Thoracic aorta (tissue), 2 donors: ENCODE measurements at regions not wholly inside any gene's neighbourhood (a gene's known extent, or its start where the extent isn't known, plus 50 kb on each side); places are given as distances from the start of the nearest gene placed in this dataset.

Experiments used
- ATAC-seq: fragments of 150-250 bp; one replicate; pipeline ENCODE4 v1.8.0; 2017; ENCODE audit warnings: low read depth; ENCODE audit not compliant: insufficient number of reproducible peaks, low FRiP score
- DNase-seq: peaks from one replicate; pipeline ENCODE4 v3.0.0-alpha.2; 2020; ENCODE audit warnings: low spot score
- H3K27ac ChIP-seq, 2 donors: fragments of 200-600 bp; sonication (generic); 1 replicate in 1 of 2; 2 replicates in 1 of 2; pipeline ENCODE4 v1.5.1; 2016; ENCODE audit warnings: mild to moderate bottlenecking in 2 of 2, moderate library complexity in 2 of 2
- H3K27me3 ChIP-seq: fragments of 200-600 bp; sonication (generic); replicated peaks from 2 replicates; pipeline ENCODE4 v1.6.0; 2016; ENCODE audit warnings: mild to moderate bottlenecking; ENCODE audit not compliant: insufficient read depth
- H3K36me3 ChIP-seq: fragments of 200-600 bp; sonication (generic); one replicate; pipeline ENCODE4 v1.5.1; 2016
- H3K4me1 ChIP-seq, 2 donors: fragments of 200-600 bp; sonication (generic); 1 replicate in 1 of 2; 2 replicates in 1 of 2; pipeline versions ENCODE4 v1.5.1 to v1.6.0; 2016; ENCODE audit warnings: low read depth in 2 of 2, mild to moderate bottlenecking in 1 of 2; ENCODE audit not compliant: control insufficient read depth in 1 of 2
- H3K4me3 ChIP-seq: fragments of 200-600 bp; sonication (generic); 2 replicates; pipeline ENCODE4 v1.5.1; 2016; ENCODE audit warnings: mild to moderate bottlenecking
- H3K9me3 ChIP-seq: fragments of 200-600 bp; sonication (generic); 2 replicates; pipeline ENCODE4 v1.5.1; 2016
- CTCF ChIP-seq: fragments of 200-600 bp; sonication (generic); IDR thresholded peaks from one replicate; pipeline ENCODE4 v1.5.1; 2019; ENCODE audit warnings: antibody characterized with exemption

DNA sequence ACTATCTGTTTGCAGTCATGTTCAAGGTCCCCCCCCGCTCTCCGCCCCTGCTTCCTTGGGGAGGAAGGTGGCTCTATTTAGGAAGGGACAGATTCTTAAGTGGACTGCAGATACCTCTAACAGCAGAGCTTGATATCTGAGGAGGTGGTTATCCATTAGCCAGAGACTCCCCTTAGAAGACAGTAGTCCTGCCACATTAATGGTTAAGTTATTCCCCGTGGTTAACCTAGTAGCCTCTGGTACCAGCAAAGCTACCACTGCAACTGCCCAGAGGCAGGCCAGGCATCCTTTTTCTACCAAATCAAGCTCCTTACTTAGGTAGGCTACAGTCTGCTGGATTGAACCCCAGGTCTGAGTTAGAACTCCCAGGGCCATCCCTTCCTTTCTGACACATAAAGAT, 162.1 kb upstream of the AVPR1A start:
- H3K36me3 ChIP-seq: no peaks in the 10 kb centered on the region
- H3K27me3 ChIP-seq: no peaks in the 10 kb centered on the region
- no peak for TF ChIP-seq CTCF
- no peak for ATAC-seq
- H3K9me3 ChIP-seq: no peaks in the 10 kb centered on the region
- H3K4me1 ChIP-seq: peaks cover 3 to 6% of the 10 kb centered on the region in 2 donors
- no peak for DNase-seq
- no peak overlapping the region for H3K4me3 ChIP-seq
- no peak overlapping the region for H3K27ac ChIP-seq

DNA sequence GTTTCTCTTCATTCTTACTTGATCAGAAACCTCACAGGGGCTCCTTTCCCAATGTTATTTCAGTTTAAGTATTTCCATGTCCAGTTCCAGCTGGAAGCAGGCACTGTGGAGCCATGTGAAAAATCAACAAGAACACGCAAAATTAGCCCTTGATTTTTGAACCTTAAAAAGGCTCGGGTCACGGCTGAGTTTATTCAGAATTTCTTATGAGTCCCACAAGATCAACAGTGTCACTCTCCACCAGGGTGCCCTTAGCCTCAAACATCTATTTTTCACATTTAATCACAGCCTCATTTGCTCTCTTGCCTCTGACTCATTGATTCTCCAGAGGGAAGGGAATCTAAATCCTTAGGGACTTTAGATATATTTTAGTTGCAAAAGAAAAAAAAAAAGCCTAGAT, 157.7 kb upstream of the AVPR1A start:
- H3K27ac ChIP-seq: peak overlapping the region in 1 of 2 donors; percentile 2
- DNase-seq (no peak), ATAC-seq (no peak)
- no peak for TF ChIP-seq CTCF
- H3K36me3 ChIP-seq: no peaks in the 10 kb centered on the region
- no peaks in the 10 kb centered on the region for H3K9me3 ChIP-seq
- H3K4me3 ChIP-seq: no peak overlapping the region
- peaks cover 3 to 6% of the 10 kb centered on the region in 2 donors for H3K4me1 ChIP-seq
- H3K27me3 ChIP-seq: no peaks in the 10 kb centered on the region

DNA sequence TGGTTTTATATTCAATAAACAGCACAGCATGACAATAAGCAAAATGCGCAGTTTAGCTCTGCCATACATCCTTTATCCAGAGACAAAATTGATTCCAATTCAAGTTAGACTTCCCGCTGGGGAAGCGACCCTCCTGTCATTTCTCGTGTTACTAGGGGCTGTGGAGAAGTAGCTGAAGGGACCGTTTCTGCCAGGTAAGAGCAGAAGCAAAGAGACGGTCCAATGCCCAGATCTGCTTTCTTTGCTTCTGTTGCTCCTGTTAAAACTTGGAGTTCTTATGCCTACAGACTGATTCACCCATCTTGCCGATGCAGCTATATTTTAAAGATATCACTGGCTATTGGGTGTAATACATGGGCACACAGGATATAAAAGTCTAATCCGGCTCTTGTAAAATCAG, 156.8 kb upstream of the AVPR1A start:
- no peak for TF ChIP-seq CTCF
- Histone ChIP-seq H3K27ac (no peak overlapping the region), H3K9me3 (no peaks in the 10 kb centered on the region), H3K27me3 (no peaks in the 10 kb centered on the region), H3K4me3 (no peak overlapping the region), H3K36me3 (no peaks in the 10 kb centered on the region), H3K4me1 (peaks cover 3 to 7% of the 10 kb centered on the region in 2 donors)
- DNase-seq: no peak
- ATAC-seq: no peak

GRCh38 chr12:63305901-63306875, 155.2 kb upstream of the AVPR1A start:
- TF ChIP-seq CTCF: no peak
- Histone ChIP-seq H3K9me3 (no peaks in the 10 kb centered on the region), H3K27me3 (no peaks in the 10 kb centered on the region), H3K27ac (no peak overlapping the region), H3K4me1 (peaks cover 18 to 20% of the 10 kb centered on the region in 2 donors), H3K4me3 (no peak overlapping the region), H3K36me3 (no peaks in the 10 kb centered on the region)
- DNase-seq (no peak), ATAC-seq (no peak)

GRCh38 chr12:63304887-63305316, 153.9 kb upstream of the AVPR1A start:
- DNase-seq (no peak), ATAC-seq (no peak)
- no peak for TF ChIP-seq CTCF
- Histone ChIP-seq H3K9me3 (no peaks in the 10 kb centered on the region), H3K27me3 (no peaks in the 10 kb centered on the region), H3K27ac (no peak overlapping the region), H3K4me3 (no peak overlapping the region), H3K36me3 (no peaks in the 10 kb centered on the region), H3K4me1 (peaks cover 18 to 20% of the 10 kb centered on the region in 2 donors)
